Spleen (tissue), 11 donors: ENCODE measurements at regions not wholly inside any gene's neighbourhood (a gene's known extent, or its start where the extent isn't known, plus 50 kb on each side); places are given as distances from the start of the nearest gene placed in this dataset.

Source experiments
- DNase-seq: peaks from one replicate; pipeline ENCODE4 v3.0.0-alpha.2; 2020
- H3K27ac ChIP-seq, 8 donors: fragments of 200-600 bp; sonication (generic) in 7 of 8; 1 replicate in 4 of 8; 2 replicates in 4 of 8; pipeline versions ENCODE4 v1.5.0 to v1.8.0; 2016 to 2021; ENCODE audit warnings: inconsistent platforms in 4 of 8, mild to moderate bottlenecking in 4 of 8, moderate library complexity in 1 of 8
- H3K27me3 ChIP-seq, 7 donors: fragments of 200-600 bp; sonication (generic) in 6 of 7; replicated peaks in 1 of 7; 1 replicate in 4 of 7; 2 replicates in 3 of 7; pipeline versions ENCODE4 v1.5.0 to v1.8.0; 2016 to 2021; ENCODE audit warnings: inconsistent platforms in 3 of 7, mild to moderate bottlenecking in 1 of 7
- H3K36me3 ChIP-seq, 6 donors: fragments of 200-600 bp; sonication (generic) in 5 of 6; 1 replicate in 4 of 6; 2 replicates in 2 of 6; pipeline versions ENCODE4 v1.5.0 to v1.8.0; 2016 to 2021; ENCODE audit warnings: inconsistent platforms in 2 of 6
- H3K4me1 ChIP-seq, 6 donors: fragments of 200-600 bp; sonication (generic) in 5 of 6; 1 replicate in 3 of 6; 2 replicates in 3 of 6; pipeline versions ENCODE4 v1.5.0 to v1.8.0; 2016 to 2021; ENCODE audit warnings: inconsistent platforms in 3 of 6
- H3K4me3 ChIP-seq, 8 donors: fragments of 200-600 bp; sonication (generic) in 7 of 8; 1 replicate in 4 of 8; 2 replicates in 4 of 8; pipeline versions ENCODE4 v1.5.0 to v1.8.0; 2016 to 2021; ENCODE audit warnings: inconsistent platforms in 4 of 8, mild to moderate bottlenecking in 4 of 8, moderate library complexity in 2 of 8
- H3K9me3 ChIP-seq, 8 donors: fragments of 200-600 bp; sonication (generic) in 7 of 8; 1 replicate in 4 of 8; 2 replicates in 4 of 8; pipeline versions ENCODE4 v1.5.0 to v1.8.0; 2016 to 2021; ENCODE audit warnings: inconsistent platforms in 4 of 8
- POLR2A ChIP-seq, 3 donors: fragments of 450-650 bp; IDR thresholded peaks; one replicate each; pipeline ENCODE4 v1.5.1; 2017; ENCODE audit warnings: antibody characterized with exemption in 3 of 3, mild to moderate bottlenecking in 1 of 3
- POLR2AphosphoS5 ChIP-seq, 3 donors: sonication (generic); formaldehyde crosslinking; IDR thresholded peaks; one replicate each; pipeline ENCODE4 v1.5.1; 2017; ENCODE audit warnings: antibody characterized with exemption in 3 of 3
- WGBS, 5 donors: extraction: QIAGEN DNeasy Blood & Tissue Kit in 3 of 5; methylation state at CpG; one replicate each; pipeline versions ENCODE4 v1.1.5 to v1.1.7; 2013 to 2018; 5-methylcytosine and 5-hydroxymethylcytosine counted together
- intact Hi-C: fragments of 100-400 bp; cut with DNase I; formaldehyde crosslinking; loops from one replicate; pipeline ENCODE4 v1.15.0; 2023; ENCODE audit warnings: low total_unique reads
- TF ChIP-seq, protein P1 (sequence below), 11 experiments: fragments of 200-600 bp in 7 of 11; fragments of 450-650 bp in 4 of 11; sonication (generic) in 4 of 11; IDR thresholded peaks in 8 of 11; conservative IDR thresholded peaks in 3 of 11; 1 replicate in 7 of 11; 2 replicates in 4 of 11; pipeline versions ENCODE4 v1.4.0 to v1.8.0; 2016 to 2021; ENCODE audit warnings: antibody characterized with exemption in 11 of 11, inconsistent platforms in 4 of 11, mild to moderate bottlenecking in 1 of 11
- donor health status: healthy with polysubstance abuse.
- donor health status: DM: no; HTN: no; CAD: no; lungs with moderate emphysema.
- donor health status: DM: no; HTN: no; CAD: no.
- donor health status: Bipolar disorder and iron deficiency.
- donor health status: healthy.
- donor health status: DM: no; HTN: no; CAD: no.
- donor health status: DM: yes; HTN: yes; CAD: no.

DNA sequence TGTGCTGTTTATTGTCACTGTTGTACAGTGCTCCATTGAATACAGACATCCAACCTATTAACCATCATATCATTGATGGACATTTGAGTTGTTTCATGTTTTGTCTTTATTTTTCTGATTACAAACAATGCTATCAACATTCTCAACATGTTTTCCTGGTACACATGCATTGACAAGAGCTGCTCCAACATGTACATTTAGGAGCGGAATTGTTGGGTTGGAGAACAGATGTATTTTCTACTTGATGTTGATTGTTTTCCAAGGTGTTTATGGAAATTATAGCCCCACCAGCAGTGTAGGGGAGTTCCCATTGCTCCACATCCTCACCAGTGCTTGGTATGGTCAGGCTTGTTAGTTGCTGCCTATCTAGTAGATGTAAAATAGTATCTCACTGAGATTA is 204.1 kb upstream of the CLINT1 start:
- no peak for DNase-seq
- H3K27me3 ChIP-seq = no peaks in the 10 kb centered on the region
- 95 to 100% (median 98%) methylated on average over 1 of the region's 1 CpG for WGBS, 5 donors
- intact Hi-C loops = no loop called here
- no peak overlapping the region for H3K4me3 ChIP-seq
- TF ChIP-seq, protein P1, sequence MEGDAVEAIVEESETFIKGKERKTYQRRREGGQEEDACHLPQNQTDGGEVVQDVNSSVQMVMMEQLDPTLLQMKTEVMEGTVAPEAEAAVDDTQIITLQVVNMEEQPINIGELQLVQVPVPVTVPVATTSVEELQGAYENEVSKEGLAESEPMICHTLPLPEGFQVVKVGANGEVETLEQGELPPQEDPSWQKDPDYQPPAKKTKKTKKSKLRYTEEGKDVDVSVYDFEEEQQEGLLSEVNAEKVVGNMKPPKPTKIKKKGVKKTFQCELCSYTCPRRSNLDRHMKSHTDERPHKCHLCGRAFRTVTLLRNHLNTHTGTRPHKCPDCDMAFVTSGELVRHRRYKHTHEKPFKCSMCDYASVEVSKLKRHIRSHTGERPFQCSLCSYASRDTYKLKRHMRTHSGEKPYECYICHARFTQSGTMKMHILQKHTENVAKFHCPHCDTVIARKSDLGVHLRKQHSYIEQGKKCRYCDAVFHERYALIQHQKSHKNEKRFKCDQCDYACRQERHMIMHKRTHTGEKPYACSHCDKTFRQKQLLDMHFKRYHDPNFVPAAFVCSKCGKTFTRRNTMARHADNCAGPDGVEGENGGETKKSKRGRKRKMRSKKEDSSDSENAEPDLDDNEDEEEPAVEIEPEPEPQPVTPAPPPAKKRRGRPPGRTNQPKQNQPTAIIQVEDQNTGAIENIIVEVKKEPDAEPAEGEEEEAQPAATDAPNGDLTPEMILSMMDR (IDR thresholded peaks at IDR 0.05 in 8 of 11, conservative IDR thresholded peaks at IDR 0.05 in 3 of 11) = no peak
- TF ChIP-seq POLR2AphosphoS5 (IDR thresholded peaks at IDR 0.05) (no peak), POLR2A (IDR thresholded peaks at IDR 0.05) (no peak)
- H3K9me3 ChIP-seq = no peaks in the 10 kb centered on the region
- no peaks in the 10 kb centered on the region for H3K36me3 ChIP-seq
- H3K4me1 ChIP-seq = no peaks in the 10 kb centered on the region
- H3K27ac ChIP-seq = no peak overlapping the region

DNA sequence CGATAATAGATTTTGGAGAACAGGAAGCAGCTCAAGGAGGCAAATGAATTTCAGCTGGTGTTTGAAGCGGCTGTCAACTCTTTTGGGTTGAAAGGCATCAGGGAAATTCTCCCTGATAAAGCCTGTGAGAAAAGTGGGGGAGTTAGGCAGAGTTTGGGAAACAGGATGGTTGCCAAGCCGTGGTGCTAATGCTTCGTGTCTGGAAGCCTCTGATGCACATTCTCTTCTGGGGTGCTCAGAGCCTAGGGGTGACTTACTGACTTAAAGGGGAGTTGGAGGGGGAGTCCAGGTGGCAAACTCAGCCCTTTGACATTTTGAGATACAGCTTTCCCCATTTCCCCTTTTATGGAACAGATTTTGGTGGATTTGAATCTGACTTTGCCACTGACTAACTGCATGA is 202.5 kb upstream of the CLINT1 start:
- no peaks in the 10 kb centered on the region for H3K36me3 ChIP-seq
- H3K27me3 ChIP-seq = no peaks in the 10 kb centered on the region
- WGBS, 5 donors = 60 to 90% (median 84%) methylated on average over 4 of the region's 4 CpGs
- H3K9me3 ChIP-seq = no peaks in the 10 kb centered on the region
- H3K27ac ChIP-seq = no peak overlapping the region
- no peaks in the 10 kb centered on the region for H3K4me1 ChIP-seq
- intact Hi-C loops = no loop called here
- no peak for TF ChIP-seq POLR2AphosphoS5 (IDR thresholded peaks at IDR 0.05)
- TF ChIP-seq POLR2A (IDR thresholded peaks at IDR 0.05) = no peak
- TF ChIP-seq, protein P1 (IDR thresholded peaks at IDR 0.05 in 8 of 11, conservative IDR thresholded peaks at IDR 0.05 in 3 of 11) = no peak
- no peak for DNase-seq
- H3K4me3 ChIP-seq = no peak overlapping the region

- no peak for DNase-seq
- intact Hi-C loops = no loop called here
- H3K27ac ChIP-seq = no peak overlapping the region
- H3K27me3 ChIP-seq = peaks cover 0 to 12% (median 0%) of the 10 kb centered on the region in 7 donors
- no peaks in the 10 kb centered on the region for H3K9me3 ChIP-seq
- TF ChIP-seq POLR2AphosphoS5 (IDR thresholded peaks at IDR 0.05) = no peak
- TF ChIP-seq, protein P1 (IDR thresholded peaks at IDR 0.05 in 8 of 11, conservative IDR thresholded peaks at IDR 0.05 in 3 of 11) = no peak
- no peak for TF ChIP-seq POLR2A (IDR thresholded peaks at IDR 0.05)
- no peaks in the 10 kb centered on the region for H3K4me1 ChIP-seq
- H3K36me3 ChIP-seq = no peaks in the 10 kb centered on the region
- H3K4me3 ChIP-seq = no peak overlapping the region
- 66 to 92% (median 83%) methylated on average over 2 of the region's 2 CpGs for WGBS, 5 donors
Measured at GRCh38 chr5:158060212-158060611, 201.3 kb upstream of the CLINT1 start.

DNA sequence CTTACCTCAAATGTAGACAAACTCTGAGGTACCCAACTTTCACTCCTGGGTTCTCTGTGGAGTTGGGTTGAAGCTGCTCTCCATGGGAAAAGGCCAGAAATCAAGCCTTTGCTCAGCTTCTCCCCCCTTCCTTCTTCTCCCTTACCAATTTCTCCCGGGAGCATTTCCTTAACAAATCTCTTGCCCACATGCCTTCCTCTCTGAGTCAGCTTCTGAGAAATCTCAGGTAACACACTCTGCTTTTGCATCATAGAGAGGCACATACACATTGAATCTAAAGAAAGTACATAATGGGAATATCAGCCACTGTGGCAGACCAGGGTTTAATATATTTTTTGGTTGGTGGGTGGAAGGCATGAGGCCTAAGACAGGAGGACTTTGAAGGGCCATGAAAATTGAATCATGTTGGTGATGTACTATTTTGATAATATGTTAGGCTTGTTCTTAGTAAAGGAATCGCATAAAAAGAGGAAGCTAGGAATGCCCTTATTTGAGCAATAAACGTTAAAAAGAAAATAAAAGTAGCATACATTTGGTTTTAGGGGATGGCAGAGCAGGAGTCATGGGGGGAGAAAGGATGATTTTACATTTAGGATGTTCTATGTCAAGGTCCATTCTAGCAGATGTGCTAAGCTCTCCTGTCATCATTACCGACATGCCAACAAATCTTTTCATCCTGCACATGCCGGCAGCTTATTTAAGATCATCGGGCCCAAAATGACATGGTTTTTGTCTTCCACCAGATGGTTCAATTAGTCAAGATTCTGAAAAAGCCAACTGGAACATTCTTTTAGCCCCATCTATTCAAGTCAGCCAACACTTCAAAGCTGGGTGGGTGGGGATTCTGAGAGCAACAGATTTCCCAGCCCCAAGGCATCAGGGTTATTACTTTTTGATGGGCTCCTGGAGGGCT is 199.5 kb upstream of the CLINT1 start:
- Histone ChIP-seq H3K9me3 (no peaks in the 10 kb centered on the region), H3K4me1 (no peaks in the 10 kb centered on the region), H3K36me3 (no peaks in the 10 kb centered on the region), H3K4me3 (no peak overlapping the region), H3K27me3 (peaks cover 0 to 21% (median 0%) of the 10 kb centered on the region in 7 donors), H3K27ac (no peak overlapping the region)
- TF ChIP-seq, protein P1 (IDR thresholded peaks at IDR 0.05 in 8 of 11, conservative IDR thresholded peaks at IDR 0.05 in 3 of 11) = no peak
- TF ChIP-seq POLR2AphosphoS5 (IDR thresholded peaks at IDR 0.05) (no peak), POLR2A (IDR thresholded peaks at IDR 0.05) (no peak)
- WGBS, 5 donors = 58 to 71% (median 67%) methylated on average over 6 of the region's 6 CpGs
- intact Hi-C loops = no loop called here
- no peak for DNase-seq
